Ammon's horn (tissue), 1 donor: ENCODE measurements at regions not wholly inside any gene's neighbourhood (a gene's known extent, or its start where the extent isn't known, plus 50 kb on each side); places are given as distances from the start of the nearest gene placed in this dataset.

Experiments
- DNase-seq: peaks from one replicate; pipeline ENCODE4 v3.0.0-alpha.2; 2016; ENCODE audit warnings: low spot score

- no peak for DNase-seq
Observed at GRCh38 chr2:120425014-120425413, 79.1 kb downstream of the INHBB start.

DNA sequence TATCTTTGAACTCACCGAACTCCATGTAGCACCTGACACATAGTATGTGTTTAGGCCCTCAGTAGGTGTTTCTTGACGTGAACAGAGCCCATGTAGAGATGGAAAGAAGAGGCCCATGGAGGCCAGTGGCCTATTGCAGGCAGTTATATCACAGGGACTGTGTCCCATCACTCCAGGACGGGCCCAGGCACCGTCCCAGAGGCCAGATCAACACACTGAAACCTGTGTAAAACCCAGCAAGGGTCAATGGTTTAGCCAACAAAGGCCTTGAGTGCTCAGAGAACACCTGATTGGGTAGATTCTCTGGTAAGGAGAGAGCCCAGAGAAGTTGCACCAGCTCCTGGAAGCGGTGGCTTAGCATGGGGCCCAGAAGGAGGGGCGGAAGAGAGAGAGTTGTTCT is 82.8 kb downstream of the INHBB start:
- no peak for DNase-seq

DNA sequence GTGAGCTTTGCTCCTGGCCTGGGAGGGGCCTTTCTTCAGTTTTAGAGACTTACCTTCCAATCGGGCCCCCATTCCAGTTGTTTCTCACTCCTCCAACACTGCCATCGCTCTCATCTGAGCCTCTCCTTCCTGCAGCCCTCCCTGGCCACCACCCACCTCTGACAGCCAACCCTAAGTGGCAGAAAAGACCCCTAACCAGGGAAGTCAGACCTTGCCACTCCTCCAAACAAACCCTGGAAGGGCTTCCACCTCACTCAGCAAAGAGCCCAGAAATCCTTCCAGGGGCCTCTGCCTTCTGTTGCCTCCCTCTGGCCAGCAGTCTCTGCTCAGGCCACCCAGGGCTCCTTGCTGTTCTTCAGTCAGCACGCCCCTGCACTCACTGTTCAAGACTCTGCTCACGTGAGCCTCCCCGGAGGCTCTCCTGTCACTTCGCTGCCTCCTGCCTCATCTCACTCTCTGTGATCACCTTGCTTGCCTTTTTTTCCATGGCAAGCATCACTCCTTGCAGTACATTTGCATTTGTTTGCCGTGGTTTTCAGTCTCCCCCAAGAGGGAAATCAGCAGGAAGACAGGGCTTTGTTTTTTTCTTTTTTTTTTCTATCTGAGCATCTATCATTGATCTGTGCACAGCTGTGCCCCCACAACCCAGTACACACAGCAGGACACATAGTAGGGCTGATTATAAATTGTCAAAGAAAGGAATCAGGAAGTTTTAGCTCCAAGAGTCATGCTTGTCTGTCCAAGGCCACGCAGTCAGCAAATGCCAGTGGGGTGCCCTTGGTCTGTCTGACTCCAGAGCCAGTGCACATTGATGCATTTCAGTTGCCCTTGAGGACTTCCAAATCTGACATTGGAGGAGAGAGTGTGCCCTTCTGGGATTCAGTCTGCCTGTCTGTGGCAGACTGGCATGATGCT is 83.9 kb downstream of the INHBB start:
- DNase-seq, result no peak

DNA sequence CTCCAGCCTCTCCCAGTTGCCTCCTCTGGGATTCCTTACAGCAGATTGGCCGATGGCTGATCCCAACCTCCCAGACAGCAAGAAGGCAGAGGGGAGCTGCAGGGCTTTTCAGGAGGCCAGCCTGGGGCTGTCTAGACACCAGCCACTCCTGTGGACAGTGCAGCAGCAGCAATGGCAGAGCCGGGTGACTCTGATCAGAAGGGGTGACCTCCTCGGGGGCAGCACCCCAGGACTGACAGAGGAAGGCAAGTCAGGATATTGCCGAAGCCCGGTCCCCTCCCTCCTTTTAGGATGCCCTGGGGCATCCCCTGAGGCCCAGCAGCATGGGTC is 84.5 kb downstream of the INHBB start:
- no peak for DNase-seq

DNA sequence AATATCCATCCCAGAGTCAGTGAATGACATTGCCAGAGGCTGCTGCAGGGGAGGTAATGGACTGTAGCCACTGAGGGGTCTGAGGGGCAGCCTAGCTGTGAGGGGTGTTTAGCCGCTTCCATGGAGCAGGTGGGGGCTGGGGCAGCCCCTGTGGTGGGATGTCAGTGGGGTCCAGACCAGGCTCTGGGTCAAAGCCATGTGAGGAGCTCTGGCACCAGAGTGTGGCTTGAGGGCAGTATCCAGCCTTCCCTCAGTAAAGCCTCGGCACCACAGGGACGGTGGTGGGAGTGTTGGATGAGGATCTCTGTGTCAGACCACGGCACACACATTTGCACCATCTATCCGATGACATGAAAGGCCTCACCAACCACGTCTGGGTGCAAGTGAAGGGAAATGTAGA is 85.0 kb downstream of the INHBB start:
- no peak for DNase-seq

DNA sequence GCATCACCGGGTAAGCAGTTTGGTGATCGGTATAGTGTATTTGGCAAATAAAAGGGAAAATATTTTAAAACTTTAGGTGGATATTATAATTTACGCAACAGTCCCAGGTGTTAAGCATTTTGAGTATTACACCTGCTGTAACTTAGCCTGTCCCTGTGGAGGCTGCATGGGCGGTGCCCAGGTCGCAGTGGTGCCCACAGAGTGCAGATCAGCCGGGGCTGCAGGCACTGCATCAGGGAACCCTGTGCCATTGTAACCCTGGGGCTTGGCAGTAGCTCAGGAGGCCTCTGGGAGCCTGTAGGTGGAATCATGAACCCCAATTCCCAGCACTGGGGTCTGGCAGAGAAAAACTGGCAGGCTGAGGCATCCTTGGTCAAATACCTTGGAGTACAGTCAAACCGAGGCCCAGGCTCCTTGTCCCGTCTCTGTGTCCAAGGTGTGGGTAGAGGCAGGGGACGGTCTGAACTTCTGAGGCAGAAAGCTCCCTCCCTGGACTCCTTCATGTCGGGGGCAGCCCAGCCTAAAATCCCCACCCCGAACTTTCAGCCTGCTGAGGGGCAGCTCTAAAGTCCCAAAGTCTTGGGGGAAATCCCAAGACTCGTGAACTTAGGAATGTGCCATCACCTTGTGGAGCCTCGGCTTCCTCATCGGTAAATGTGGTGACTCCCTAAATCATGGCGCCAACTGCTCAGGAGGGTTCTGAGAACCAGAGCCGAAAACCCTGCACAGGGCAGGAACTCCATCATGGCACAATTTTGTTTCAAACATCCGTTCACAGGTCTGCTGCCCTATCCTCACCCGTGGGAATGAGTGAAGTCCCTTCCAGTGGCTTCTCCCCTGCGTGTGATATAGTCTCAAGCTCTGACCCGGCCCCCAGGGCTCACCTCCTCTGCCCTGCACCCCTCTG is 85.7 kb downstream of the INHBB start:
- no peak for DNase-seq

- peak; percentile 40 for DNase-seq
Observed at GRCh38 chr2:120432293-120432975, 86.5 kb downstream of the INHBB start.

DNA sequence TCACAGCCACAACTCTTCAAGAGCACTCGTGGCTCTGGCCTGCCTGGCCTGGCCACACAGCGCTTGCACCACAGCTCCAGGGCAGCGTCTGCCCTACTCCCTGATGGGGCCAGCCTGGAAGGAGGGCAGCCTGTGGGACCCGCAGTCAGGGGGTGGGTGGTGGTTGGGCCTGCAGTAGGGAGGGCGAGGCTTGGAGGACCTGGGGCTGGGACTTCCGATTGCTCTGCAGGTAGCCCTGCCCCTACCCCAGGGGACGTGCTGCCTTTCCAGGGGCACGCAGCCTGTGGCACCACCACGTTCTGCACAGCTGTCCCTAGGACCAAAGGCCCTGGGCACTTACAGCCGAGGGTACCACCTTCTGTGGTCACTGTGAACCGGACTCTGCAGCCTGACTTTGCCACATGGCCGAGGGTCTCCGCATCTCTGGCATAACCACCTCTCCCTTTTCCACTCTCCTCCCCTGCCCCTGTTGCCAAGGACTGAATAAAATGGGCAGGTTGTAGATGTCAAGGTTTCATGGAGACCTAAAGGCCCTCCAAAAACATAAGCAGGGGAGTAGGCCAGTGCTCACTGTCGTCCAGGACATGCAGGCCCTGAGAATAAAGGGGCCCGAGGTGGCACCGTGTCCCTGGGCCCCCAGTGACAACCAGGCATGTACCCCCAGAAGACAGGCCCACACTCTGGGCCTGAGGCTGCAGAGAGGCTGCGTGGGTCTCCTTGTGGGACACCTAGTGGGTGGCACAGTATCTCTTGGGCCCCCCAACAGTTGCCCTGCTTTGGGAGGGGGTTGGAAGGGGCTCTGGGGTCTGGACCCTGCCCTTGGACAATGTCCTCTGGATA is 87.3 kb downstream of the INHBB start:
- no peak for DNase-seq

GRCh38 chr2:120433816-120434290 is 87.9 kb downstream of the INHBB start:
- no peak for DNase-seq

DNA sequence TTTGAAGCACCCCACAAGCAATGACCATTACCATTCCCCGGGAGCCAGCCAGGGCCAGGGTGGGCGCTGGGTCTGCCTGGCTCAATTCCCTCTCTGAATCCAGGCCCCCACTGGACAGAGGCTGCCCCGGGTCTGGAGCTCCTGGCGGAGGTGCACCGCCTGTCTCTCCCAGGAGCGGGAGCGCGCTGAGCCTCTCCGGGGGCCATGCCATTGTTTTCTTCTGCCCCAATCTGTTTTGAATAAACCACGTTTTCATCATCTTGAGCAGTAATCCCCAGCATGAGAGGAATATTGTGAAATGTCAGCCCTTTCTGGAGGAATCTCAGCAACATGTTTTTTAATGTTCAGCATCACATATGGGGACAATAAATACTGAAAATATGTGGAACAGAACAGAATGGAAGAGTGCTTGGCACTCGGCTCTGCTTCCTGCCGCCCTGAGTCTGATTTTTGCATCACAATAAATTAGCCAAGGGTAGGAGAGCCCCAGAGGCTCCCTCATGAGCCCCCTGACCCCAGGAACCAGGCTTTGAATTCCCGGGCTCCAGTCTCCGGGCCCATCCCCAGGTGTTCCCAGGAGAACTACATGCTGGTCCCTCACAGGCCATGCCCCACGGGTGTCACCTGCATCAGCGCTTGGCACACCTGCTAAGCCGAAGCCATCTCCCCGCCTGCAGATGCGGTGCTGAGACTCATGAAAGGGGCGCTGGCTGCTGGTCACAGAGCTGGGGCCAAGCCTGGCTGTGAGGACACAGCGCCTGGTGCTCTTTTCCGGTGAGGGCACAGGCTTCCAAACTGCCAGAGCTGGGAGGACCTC is 88.8 kb downstream of the INHBB start:
- DNase-seq, result no peak

- DNase-seq, result no peak
Observed at GRCh38 chr2:120435671-120436459, 89.9 kb downstream of the INHBB start.

- no peak for DNase-seq
Observed at GRCh38 chr2:120436460-120436739, 90.5 kb downstream of the INHBB start.

DNA sequence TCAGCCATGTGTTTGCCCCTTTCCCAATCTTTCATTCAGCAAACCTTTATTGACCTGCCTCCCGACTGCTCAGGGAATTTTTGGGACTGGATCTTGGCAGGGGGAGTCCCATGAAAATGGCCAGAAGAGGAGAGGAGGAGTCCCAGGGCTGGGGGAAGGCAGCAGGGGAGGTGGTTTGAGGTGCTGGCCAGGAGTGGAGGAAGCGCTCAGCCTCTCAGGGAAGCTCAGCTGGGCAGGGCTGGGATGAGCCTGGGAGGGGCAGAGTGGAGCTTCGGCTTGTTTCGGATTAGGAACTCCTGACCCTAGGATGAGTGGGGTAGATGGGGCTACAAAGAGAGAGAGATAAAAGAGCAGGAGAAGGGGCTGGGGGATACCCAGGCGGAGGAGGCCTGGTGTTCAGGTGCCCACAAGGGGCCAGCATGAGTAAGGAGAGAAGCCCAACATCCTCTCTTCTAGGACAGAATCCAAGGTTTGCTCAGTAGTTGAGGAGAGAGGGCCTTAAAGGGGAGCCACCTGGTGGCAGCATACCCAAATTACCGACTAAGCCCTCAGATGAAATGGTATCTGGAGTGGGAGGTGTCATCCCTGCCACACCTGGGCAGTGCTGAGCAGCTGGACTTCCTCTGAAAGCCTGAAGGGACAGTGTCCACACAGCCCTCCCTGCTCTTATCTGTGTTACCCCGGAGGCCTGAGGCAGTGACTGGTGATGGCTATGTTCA is 91.1 kb downstream of the INHBB start:
- DNase-seq, result no peak

DNA sequence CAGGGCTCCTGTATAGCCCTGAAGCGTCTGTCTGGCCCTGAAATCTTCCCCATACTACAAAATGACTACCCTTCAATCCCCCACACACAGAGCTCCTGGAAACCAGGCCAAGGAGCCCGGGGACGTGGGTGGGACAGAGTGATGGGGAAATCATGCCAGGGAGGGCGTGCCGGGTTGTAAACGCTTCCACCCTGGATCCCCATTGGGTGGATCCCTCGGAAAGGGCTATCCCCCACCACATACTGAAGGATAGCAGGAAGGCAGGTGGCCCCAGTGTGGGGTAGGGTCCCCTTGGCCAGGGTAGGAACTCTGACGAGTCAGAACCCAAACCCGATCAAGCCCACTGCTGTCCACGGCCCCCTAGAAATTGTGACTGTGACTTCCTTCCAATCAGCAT is 91.7 kb downstream of the INHBB start:
- DNase-seq, result no peak

DNA sequence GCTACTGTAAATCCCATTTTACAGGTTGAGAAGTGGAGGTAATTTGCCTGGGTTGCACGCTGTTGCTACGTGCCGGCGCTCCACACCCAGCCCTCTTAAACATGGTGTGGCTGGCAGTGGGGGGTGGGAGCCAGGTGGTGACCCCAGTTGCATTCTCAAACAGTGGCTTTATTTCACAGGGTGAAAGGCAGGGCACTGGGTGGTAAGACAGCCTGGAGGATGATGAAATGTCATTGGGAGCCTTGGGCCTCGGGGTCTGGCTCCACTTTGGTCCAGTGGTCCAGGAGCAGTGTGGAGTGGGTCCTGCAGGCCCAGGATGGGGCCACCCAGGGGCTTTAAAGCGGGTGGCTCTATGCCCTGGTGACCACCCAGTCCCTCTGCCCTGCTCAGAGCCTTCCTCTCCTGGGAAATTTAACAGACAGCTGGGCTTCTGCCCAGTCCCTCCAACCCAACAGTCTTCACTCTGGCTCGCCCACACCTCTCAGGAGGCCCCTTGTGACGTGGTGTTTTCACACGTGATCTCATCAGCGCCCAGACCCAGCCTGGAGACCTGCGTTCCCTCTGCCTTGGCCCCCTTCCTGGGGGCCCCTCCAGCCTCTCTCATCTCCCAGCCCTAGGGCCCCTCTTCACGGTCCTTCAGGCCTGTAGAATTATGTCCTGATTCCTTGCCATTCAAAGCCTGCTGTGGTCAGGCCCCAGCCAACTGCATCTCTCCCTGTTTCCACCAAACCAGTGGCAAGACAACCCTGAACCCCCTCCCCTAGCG is 92.5 kb downstream of the INHBB start:
- DNase-seq, result no peak

DNA sequence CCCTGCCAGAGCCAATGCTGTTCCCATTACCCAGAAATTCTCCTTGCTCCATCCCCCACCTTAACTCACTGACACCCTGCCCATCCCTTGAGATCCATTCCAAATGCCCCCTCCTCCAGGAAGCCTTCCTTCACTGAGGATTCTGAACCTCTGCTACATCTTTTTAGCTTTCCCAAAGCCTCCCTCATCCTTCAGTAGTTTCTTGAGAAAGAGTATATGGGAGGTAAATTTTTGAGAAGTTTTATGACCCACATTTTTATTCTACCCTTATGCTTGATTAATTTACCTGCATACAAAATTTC is 93.1 kb downstream of the INHBB start:
- DNase-seq, result no peak

DNA sequence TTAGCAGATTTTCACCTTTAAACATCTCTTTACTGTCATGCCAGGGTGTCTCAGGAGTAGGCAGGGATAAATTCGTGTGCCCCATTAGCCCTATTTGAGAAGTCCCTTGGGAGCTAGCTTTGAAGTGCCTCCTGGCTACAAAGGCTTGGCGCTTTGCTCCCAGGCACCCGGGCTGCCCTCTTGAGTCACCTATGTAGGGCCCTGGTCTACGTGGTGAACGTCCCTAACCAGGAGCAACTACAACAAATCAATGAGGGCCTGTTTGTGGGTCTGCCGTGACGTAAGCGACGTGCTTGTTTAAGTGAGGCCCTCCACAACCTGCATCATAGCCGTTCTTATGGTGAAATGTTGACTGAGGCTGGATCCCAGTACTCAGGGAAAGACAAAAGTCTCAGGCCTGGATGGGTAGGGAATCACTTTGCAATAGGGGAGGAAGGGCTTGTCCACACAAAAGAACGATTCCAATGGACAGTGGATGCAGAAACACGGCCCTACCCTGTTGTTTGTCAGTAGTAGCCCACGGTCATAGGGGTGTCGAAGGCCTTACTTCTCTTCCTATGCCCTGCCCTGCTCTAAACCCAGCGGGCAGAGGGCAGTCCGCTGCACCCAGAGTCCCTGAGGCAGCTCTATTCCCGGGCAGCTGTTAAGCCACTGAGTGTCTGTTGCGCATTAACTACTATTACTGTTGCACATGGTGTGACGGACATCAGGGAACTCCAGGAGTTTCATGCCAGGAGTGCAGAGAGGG is 93.9 kb downstream of the INHBB start:
- no peak for DNase-seq
